Esophagus muscularis mucosa (tissue), 4 donors: ENCODE measurements at regions not wholly inside any gene's neighbourhood (a gene's known extent, or its start where the extent isn't known, plus 50 kb on each side); places are given as distances from the start of the nearest gene placed in this dataset.
"Not testable (repeated sequence)": the region's sequence is repeated elsewhere in the genome, so short reads cannot be mapped to it uniquely, and the experiment has no call there.

Source experiments
- EP300 ChIP-seq: sonication (generic); formaldehyde crosslinking; IDR thresholded peaks from one replicate; pipeline ENCODE4 v1.6.1; 2017; ENCODE audit warnings: antibody characterized with exemption
- POLR2AphosphoS5 ChIP-seq, 2 donors: sonication (generic); formaldehyde crosslinking; IDR thresholded peaks; one replicate each; pipeline ENCODE4 v1.6.1; 2017; ENCODE audit warnings: antibody characterized with exemption in 2 of 2
- TF ChIP-seq, protein P1 (sequence below), 3 experiments: fragments of 200-600 bp in 2 of 3; fragments of 450-650 bp in 1 of 3; sonication (generic) in 2 of 3; IDR thresholded peaks; one replicate each; pipeline ENCODE4 v1.5.1; 2017 to 2019; ENCODE audit warnings: antibody characterized with exemption in 3 of 3, mild to moderate bottlenecking in 2 of 3, moderate library complexity in 1 of 3

DNA sequence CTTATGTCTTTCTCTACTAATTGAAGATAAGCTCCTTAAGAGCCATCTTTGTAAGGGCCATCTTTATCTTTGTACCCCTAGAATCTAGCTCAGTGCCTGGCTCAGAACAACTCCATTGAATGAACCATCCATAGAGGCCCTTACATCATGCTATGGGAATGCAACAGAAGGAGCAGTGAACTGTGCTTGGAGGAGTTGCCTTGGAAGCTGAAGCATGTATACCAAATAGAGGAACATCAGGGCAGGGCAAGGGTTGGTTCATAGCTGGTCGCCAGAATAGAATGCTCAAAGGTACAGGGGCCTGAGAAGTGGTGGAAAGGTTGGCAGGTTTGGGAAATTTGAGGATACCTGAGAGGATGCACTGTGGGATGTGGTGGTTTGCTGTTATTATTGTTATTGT lies 105.8 kb upstream of the NBPF19 start:
- not testable (repeated sequence) for TF ChIP-seq EP300; POLR2AphosphoS5 (IDR thresholded peaks at IDR 0.05)
- TF ChIP-seq, protein P1, sequence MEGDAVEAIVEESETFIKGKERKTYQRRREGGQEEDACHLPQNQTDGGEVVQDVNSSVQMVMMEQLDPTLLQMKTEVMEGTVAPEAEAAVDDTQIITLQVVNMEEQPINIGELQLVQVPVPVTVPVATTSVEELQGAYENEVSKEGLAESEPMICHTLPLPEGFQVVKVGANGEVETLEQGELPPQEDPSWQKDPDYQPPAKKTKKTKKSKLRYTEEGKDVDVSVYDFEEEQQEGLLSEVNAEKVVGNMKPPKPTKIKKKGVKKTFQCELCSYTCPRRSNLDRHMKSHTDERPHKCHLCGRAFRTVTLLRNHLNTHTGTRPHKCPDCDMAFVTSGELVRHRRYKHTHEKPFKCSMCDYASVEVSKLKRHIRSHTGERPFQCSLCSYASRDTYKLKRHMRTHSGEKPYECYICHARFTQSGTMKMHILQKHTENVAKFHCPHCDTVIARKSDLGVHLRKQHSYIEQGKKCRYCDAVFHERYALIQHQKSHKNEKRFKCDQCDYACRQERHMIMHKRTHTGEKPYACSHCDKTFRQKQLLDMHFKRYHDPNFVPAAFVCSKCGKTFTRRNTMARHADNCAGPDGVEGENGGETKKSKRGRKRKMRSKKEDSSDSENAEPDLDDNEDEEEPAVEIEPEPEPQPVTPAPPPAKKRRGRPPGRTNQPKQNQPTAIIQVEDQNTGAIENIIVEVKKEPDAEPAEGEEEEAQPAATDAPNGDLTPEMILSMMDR (IDR thresholded peaks at IDR 0.05), result not testable (repeated sequence)
